ENCODE measurements at regions not wholly inside any gene's neighbourhood (a gene's known extent, or its start where the extent isn't known, plus 50 kb on each side); places are given as distances from the start of the nearest gene placed in this dataset.

- POLR2A ChIA-PET (ENCODE audit: partially characterized antibody) = no interaction called here
- Histone ChIP-seq H4K20me1 (replicated peaks in 1 of 2; ENCODE audit: control insufficient read depth in 1 of 2, insufficient read depth in 2 of 2, low read length in 2 of 2) (no peaks in the 10 kb centered on the region), H3K27me3 (replicated peaks in 1 of 4; ENCODE audit: control insufficient read depth in 3 of 4, extremely low read depth in 1 of 4, insufficient read depth in 3 of 4, low read length in 3 of 4) (no peaks in the 10 kb centered on the region), H2BK15ac (ENCODE audit: low read length) (no peak overlapping the region), H2BK5ac (ENCODE audit: low read depth, low read length) (no peak overlapping the region), H4K5ac (ENCODE audit: insufficient read length, low read depth, low read length) (no peak overlapping the region), H4K8ac (ENCODE audit: extremely low read depth, insufficient read depth, low read length) (no peak overlapping the region), H3K4me3 (ENCODE audit: extremely low read depth in 1 of 4, insufficient read depth in 2 of 4, low read depth in 3 of 4, low read length in 4 of 4) (no peak overlapping the region), H3K18ac (ENCODE audit: extremely low read depth, low read length) (no peak overlapping the region), H3K9me3 (ENCODE audit: insufficient read depth in 2 of 2, low read depth in 1 of 2, low read length in 1 of 2) (no peaks in the 10 kb centered on the region), H2BK120ac (replicated peaks; ENCODE audit: low read depth, low read length) (no peak overlapping the region), H2AFZ (ENCODE audit: low read length) (no peak overlapping the region), H3K79me2 (ENCODE audit: control insufficient read depth in 1 of 2, insufficient read depth in 2 of 2, low read length in 2 of 2) (no peaks in the 10 kb centered on the region), H3K9ac (replicated peaks in 1 of 4; ENCODE audit: extremely low read depth in 1 of 4, low read depth in 3 of 4, low read length in 3 of 4) (no peak overlapping the region), H3K14ac (ENCODE audit: insufficient read length) (no peak overlapping the region), H3K36me3 (ENCODE audit: control insufficient read depth in 2 of 4, insufficient read depth in 4 of 4, low read length in 3 of 4) (no peaks in the 10 kb centered on the region), H3K23ac (ENCODE audit: insufficient read length) (no peak overlapping the region), H3K4me2 (ENCODE audit: insufficient read depth in 1 of 2, low read depth in 2 of 2, low read length in 2 of 2) (no peak overlapping the region), H3K23me2 (ENCODE audit: low read depth, low read length) (no peaks in the 10 kb centered on the region), H3K4ac (replicated peaks; ENCODE audit: insufficient read length, low read depth, low read length) (no peak overlapping the region), H2AK5ac (ENCODE audit: low read depth, low read length) (no peak overlapping the region), H3K27ac (ENCODE audit: low read depth, low read length) (no peak overlapping the region), H3K56ac (replicated peaks; ENCODE audit: insufficient read length, low read depth, low read length) (no peak overlapping the region), H3K4me1 (replicated peaks in 1 of 4; ENCODE audit: control insufficient read depth in 3 of 4, insufficient read depth in 4 of 4, low read length in 3 of 4) (no peaks in the 10 kb centered on the region), H3K79me1 (ENCODE audit: low read depth, low read length) (no peaks in the 10 kb centered on the region), H2BK12ac (ENCODE audit: low read depth, low read length) (no peak overlapping the region), H4K91ac (replicated peaks; ENCODE audit: insufficient read length, low read length) (no peak overlapping the region), H2BK20ac (ENCODE audit: low read length) (no peak overlapping the region)
- no peak for DNase-seq (ENCODE audit: low read depth in 1 of 2, low spot score in 2 of 2)
- FAIRE-seq = no peak
- no peak for TF ChIP-seq SIN3A (conservative IDR thresholded peaks at IDR 0.05 in 1 of 2, IDR thresholded peaks at IDR 0.05 in 1 of 2; ENCODE audit: low read depth in 1 of 2, low read length in 2 of 2)
- 80% methylated on average over 5 of the region's 5 CpGs; no CpG with 5 or more reads in 1 of the 2 experiments for WGBS, 2 experiments (ENCODE audit: extremely low coverage in 1 of 2, insufficient coverage in 1 of 2, insufficient read length in 1 of 2, insufficient replicate concordance in 2 of 2, low coverage in 1 of 2, low lambda C conversion rate in 2 of 2, missing lambda C conversion rate in 1 of 2)
- CTCF ChIA-PET (ENCODE audit: partially characterized antibody) = interaction anchor here (1.3 to 3.3 kb wide), 3 partner anchors 22 to 130 kb away, joined by 3 to 11 read pairs (median 5); no protein-coding TSS in a partner anchor
Observed at GRCh38 chr5:174549254-174549653, 175.1 kb upstream of the MSX2 start.
